ENCODE measurements at regions not wholly inside any gene's neighbourhood (a gene's known extent, or its start where the extent isn't known, plus 50 kb on each side); places are given as distances from the start of the nearest gene placed in this dataset.

DNA sequence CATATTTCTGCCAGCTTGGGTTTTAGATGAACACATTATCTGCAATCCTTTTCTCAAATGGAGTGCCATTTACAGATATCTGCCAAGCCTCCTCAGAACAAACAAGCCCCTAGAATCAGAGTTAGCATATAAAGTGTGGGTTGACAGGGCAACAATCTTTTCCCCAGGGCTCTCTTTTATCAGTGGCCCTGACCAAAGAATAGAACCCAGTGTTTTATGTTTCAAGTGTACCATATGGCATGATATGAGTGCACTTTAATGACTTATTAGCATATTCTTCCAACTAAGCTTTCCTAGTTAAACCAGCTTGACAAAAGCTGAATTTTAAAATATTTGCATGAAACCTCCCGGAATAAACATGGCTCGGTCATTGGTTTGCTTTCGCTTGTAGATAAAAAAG lies 57.3 kb downstream of the EVX1 start:
- no peak overlapping the region for H3K4me3 ChIP-seq (ENCODE audit: low read length)
- no peaks in the 10 kb centered on the region for H3K36me3 ChIP-seq (ENCODE audit: control insufficient read depth, insufficient read depth, low read length)
- no peak overlapping the region for H3K9ac ChIP-seq (ENCODE audit: low read length)
- H3K27me3 ChIP-seq (ENCODE audit: control insufficient read depth, insufficient read depth, low read length), result no peaks in the 10 kb centered on the region
- H3K4me1 ChIP-seq (ENCODE audit: control insufficient read depth, insufficient read depth, low read length), result no peaks in the 10 kb centered on the region
- H3K9me3 ChIP-seq (ENCODE audit: control insufficient read depth, low read length), result no peaks in the 10 kb centered on the region

DNA sequence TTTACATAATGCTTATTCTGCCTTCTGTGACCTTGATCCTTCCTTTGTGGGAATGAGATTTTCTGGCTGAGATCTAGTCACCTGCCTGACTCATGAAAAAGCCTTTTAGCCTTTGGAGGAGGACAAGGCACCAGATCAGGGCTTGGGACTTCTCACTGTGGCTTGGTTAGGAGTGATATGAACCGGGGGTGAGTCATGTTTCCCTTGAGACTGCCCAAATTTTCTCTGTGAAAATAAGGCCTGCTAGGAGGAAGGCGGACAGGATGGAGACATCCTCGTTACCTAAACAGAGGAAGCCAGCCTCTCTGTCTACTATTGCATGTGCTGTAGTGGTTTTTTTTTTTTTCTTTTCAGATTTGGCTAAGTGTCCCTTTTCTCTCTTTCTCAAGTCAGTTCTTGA lies 57.8 kb downstream of the EVX1 start:
- Histone ChIP-seq H3K36me3 (ENCODE audit: control insufficient read depth, insufficient read depth, low read length) (no peaks in the 10 kb centered on the region), H3K4me1 (ENCODE audit: control insufficient read depth, insufficient read depth, low read length) (no peaks in the 10 kb centered on the region), H3K27me3 (ENCODE audit: control insufficient read depth, insufficient read depth, low read length) (no peaks in the 10 kb centered on the region), H3K9me3 (ENCODE audit: control insufficient read depth, low read length) (no peaks in the 10 kb centered on the region), H3K4me3 (ENCODE audit: low read length) (no peak overlapping the region), H3K9ac (ENCODE audit: low read length) (no peak overlapping the region)

DNA sequence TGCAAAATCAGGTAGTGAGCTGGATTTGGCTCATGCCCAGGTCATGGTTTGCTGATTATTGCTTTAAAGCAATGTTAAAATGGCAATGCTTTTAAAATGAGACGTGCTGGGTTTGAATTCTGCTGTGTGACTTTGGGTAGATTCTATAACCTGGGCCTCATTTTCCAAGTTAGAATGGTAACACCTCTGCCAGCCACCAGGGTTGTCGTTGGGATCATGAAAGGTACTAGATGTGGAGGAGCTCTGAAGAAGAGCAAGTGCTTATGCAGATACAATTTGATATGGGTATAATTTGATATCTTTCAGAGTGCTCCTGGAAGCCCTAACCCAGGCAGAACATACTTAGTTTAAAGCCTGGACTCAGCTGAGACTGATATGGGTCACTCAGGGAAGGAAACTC lies 60.0 kb downstream of the EVX1 start:
- Histone ChIP-seq H3K27me3 (ENCODE audit: control insufficient read depth, insufficient read depth, low read length) (no peaks in the 10 kb centered on the region), H3K4me1 (ENCODE audit: control insufficient read depth, insufficient read depth, low read length) (no peaks in the 10 kb centered on the region), H3K9me3 (ENCODE audit: control insufficient read depth, low read length) (no peaks in the 10 kb centered on the region), H3K4me3 (ENCODE audit: low read length) (no peak overlapping the region), H3K36me3 (ENCODE audit: control insufficient read depth, insufficient read depth, low read length) (no peaks in the 10 kb centered on the region), H3K9ac (ENCODE audit: low read length) (no peak overlapping the region)

DNA sequence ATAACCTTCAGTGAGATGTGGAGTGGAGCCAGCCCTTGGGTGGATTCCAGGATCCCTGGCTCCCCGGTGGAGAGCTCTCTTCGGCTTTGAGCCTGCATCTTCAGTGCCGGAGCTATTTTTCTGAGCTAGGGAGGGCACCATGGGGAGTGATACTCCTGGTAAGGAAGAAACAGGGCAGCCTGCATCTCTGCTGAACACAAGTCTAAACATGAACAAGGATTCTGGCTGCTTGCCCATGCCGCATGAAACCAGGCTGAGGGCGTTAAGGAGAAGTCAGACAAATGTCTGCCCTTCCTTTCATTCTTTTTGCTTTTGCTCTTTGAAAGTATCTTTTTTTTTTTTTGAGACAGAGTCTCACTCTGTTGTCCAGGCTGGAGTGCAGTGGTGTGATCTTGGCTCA lies 60.4 kb downstream of the EVX1 start:
- Histone ChIP-seq H3K4me3 (ENCODE audit: low read length) (no peak overlapping the region), H3K36me3 (ENCODE audit: control insufficient read depth, insufficient read depth, low read length) (no peaks in the 10 kb centered on the region), H3K9ac (ENCODE audit: low read length) (no peak overlapping the region), H3K9me3 (ENCODE audit: control insufficient read depth, low read length) (no peaks in the 10 kb centered on the region), H3K4me1 (ENCODE audit: control insufficient read depth, insufficient read depth, low read length) (no peaks in the 10 kb centered on the region), H3K27me3 (ENCODE audit: control insufficient read depth, insufficient read depth, low read length) (no peaks in the 10 kb centered on the region)

DNA sequence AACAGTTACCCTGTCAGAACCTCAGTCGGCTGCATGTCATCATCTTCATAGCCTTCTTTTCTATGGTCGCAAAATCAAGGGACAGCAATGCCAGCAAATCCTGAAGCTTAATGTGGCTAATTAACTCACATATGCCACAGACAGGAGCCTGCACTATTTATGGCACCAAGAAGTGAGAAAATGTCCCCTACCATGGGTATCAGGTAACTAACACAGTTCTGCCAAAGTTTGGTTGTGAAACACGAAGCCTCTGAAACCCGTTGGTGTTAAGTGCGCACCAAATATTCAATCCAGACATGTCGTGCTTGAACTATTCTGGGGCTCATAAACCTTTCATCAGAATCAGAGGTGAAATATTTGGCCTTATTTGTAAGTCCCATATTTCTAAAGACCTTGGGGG lies 63.3 kb downstream of the EVX1 start:
- Histone ChIP-seq H3K36me3 (ENCODE audit: control insufficient read depth, insufficient read depth, low read length) (no peaks in the 10 kb centered on the region), H3K27me3 (ENCODE audit: control insufficient read depth, insufficient read depth, low read length) (no peaks in the 10 kb centered on the region), H3K9me3 (ENCODE audit: control insufficient read depth, low read length) (no peaks in the 10 kb centered on the region), H3K9ac (ENCODE audit: low read length) (no peak overlapping the region), H3K4me1 (ENCODE audit: control insufficient read depth, insufficient read depth, low read length) (no peaks in the 10 kb centered on the region), H3K4me3 (ENCODE audit: low read length) (no peak overlapping the region)

DNA sequence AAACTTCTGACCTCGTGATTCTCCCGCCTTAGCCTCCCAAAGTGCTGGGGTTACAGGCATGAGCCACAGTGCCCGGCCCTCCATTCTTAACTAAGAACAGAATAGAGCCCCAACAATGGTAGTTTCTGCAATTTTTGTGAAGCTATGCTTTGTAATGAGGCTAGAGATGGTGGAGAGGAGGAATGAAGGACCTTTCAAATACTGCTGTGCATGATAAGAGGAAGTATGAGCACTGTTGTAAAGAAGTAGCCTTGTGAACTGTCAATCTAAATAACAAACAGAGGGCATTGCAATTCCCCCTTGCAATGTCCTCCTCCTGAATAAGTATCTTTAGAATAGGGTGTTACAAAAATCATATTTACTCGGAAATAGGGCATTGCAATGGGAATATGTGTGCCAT lies 70.2 kb downstream of the EVX1 start:
- no peak overlapping the region for H3K4me3 ChIP-seq (ENCODE audit: low read length)
- H3K9ac ChIP-seq (ENCODE audit: low read length), result no peak overlapping the region
- H3K36me3 ChIP-seq (ENCODE audit: control insufficient read depth, insufficient read depth, low read length), result no peaks in the 10 kb centered on the region
- H3K9me3 ChIP-seq (ENCODE audit: control insufficient read depth, low read length), result no peaks in the 10 kb centered on the region
- H3K4me1 ChIP-seq (ENCODE audit: control insufficient read depth, insufficient read depth, low read length), result no peaks in the 10 kb centered on the region
- H3K27me3 ChIP-seq (ENCODE audit: control insufficient read depth, insufficient read depth, low read length), result no peaks in the 10 kb centered on the region

DNA sequence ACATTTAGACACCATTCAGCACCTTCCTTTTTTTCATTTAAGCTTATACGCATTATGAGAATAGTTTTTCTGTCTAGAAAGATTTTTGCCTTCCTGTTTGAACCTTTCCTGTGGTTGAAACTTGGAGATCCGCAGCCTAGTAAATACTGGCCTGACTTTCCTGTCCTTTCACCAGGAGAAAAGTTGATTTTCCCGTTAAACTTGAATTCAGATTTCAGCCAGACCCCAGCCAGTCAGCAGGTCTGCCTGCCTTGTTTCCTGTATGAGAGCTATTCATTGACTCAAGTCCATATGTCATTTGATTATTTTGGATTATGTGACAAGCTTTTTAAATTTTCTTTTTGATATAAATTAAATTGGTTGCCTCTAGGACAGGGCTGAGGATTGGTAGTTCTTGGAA lies 71.5 kb downstream of the EVX1 start:
- no peaks in the 10 kb centered on the region for H3K9me3 ChIP-seq (ENCODE audit: control insufficient read depth, low read length)
- no peaks in the 10 kb centered on the region for H3K27me3 ChIP-seq (ENCODE audit: control insufficient read depth, insufficient read depth, low read length)

DNA sequence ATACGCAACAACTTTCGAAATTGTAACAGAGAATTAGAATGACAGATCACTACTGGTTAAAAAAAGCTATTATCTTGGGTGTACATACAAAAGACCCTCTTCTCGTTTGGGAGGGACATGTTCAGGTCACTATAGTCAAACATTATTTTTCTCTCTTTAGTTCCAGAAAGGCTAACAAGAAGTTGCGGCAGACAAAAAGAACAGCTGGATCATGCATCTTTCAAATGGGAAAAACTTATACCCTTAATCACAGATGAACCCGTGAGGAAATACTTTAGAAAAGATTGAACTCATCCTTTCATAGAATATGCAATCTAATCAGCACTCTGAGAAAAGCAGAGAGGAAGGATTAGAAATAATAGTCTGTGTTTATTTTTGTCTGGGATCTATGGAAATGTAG lies 72.5 kb downstream of the EVX1 start:
- Histone ChIP-seq H3K4me1 (ENCODE audit: control insufficient read depth, insufficient read depth, low read length) (no peaks in the 10 kb centered on the region), H3K9ac (ENCODE audit: low read length) (no peak overlapping the region), H3K27me3 (ENCODE audit: control insufficient read depth, insufficient read depth, low read length) (no peaks in the 10 kb centered on the region), H3K4me3 (ENCODE audit: low read length) (no peak overlapping the region), H3K36me3 (ENCODE audit: control insufficient read depth, insufficient read depth, low read length) (no peaks in the 10 kb centered on the region), H3K9me3 (ENCODE audit: control insufficient read depth, low read length) (no peaks in the 10 kb centered on the region)

More for the DNA sequence above, 71.5 kb downstream of the EVX1 start:
- H3K36me3 ChIP-seq (ENCODE audit: control insufficient read depth, insufficient read depth, low read length), result no peaks in the 10 kb centered on the region
- no peak overlapping the region for H3K4me3 ChIP-seq (ENCODE audit: low read length)
- no peaks in the 10 kb centered on the region for H3K4me1 ChIP-seq (ENCODE audit: control insufficient read depth, insufficient read depth, low read length)
- H3K9ac ChIP-seq (ENCODE audit: low read length), result no peak overlapping the region

DNA sequence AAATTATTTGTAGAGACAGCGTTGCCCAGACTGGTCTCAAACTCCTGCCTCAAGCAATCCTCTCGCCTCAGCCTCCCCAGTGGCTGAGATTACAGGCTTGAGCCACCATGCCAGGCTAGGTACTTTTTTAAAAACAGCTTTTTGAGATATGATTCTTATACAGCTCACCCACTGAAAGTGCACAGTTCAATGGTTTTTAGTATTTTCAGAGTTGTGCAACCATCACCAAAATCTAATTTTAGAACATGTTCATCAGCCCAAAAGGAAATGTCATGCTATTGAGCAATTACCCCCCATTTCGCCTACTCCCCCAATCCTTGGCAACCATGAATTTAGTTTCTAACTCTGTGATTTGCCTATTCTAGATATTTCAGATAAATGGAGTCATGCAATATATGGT lies 73.7 kb downstream of the EVX1 start:
- Histone ChIP-seq H3K27me3 (ENCODE audit: control insufficient read depth, insufficient read depth, low read length) (no peaks in the 10 kb centered on the region), H3K4me1 (ENCODE audit: control insufficient read depth, insufficient read depth, low read length) (no peaks in the 10 kb centered on the region), H3K9me3 (ENCODE audit: control insufficient read depth, low read length) (no peaks in the 10 kb centered on the region), H3K36me3 (ENCODE audit: control insufficient read depth, insufficient read depth, low read length) (no peaks in the 10 kb centered on the region), H3K4me3 (ENCODE audit: low read length) (no peak overlapping the region), H3K9ac (ENCODE audit: low read length) (no peak overlapping the region)

DNA sequence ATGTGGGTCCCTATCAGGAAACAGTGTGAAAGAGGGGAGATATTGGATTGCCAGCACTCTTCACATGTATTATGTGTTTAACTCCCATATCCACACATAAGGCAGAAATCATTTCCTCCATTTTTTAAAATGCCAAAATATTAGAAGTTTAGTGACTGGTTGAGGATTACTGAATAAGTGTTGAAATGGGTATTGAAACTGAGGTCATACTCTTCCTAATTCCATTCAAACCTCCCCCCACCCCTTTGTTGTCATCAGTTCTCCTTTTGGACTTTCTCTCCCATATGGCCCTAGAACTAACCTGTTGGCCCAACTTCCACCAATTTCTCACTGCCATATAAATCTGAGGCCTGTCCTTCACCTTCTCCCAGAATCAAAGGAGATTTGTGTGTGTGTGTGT lies 81.6 kb downstream of the EVX1 start:
- Histone ChIP-seq H3K36me3 (ENCODE audit: control insufficient read depth, insufficient read depth, low read length) (no peaks in the 10 kb centered on the region), H3K9me3 (ENCODE audit: control insufficient read depth, low read length) (no peaks in the 10 kb centered on the region)

DNA sequence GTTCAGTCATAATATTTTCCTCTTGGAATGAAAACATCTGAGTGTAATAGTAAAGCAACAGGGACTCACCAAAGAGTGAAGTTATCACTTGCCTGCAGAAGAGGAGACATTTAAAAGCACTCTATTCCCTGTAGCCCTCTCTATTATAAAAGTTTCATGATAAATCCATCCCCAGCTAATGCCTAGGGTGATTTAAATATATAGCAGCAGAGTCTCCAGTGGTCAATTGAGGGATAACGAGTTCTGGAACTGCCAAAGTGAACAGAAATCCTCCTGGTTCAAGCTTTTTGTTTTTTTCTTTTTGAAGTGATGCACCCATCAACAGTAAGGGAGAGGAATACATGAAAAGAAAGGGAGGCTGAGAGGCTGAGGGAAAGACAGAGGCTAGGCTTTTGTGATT lies 87.3 kb downstream of the EVX1 start:
- no peaks in the 10 kb centered on the region for H3K27me3 ChIP-seq (ENCODE audit: control insufficient read depth, insufficient read depth, low read length)
- no peak overlapping the region for H3K4me3 ChIP-seq (ENCODE audit: low read length)
- no peak overlapping the region for H3K9ac ChIP-seq (ENCODE audit: low read length)
- no peaks in the 10 kb centered on the region for H3K9me3 ChIP-seq (ENCODE audit: control insufficient read depth, low read length)
- no peaks in the 10 kb centered on the region for H3K4me1 ChIP-seq (ENCODE audit: control insufficient read depth, insufficient read depth, low read length)
- no peaks in the 10 kb centered on the region for H3K36me3 ChIP-seq (ENCODE audit: control insufficient read depth, insufficient read depth, low read length)

More for the DNA sequence above, 81.6 kb downstream of the EVX1 start:
- Histone ChIP-seq H3K9ac (ENCODE audit: low read length) (no peak overlapping the region), H3K27me3 (ENCODE audit: control insufficient read depth, insufficient read depth, low read length) (no peaks in the 10 kb centered on the region), H3K4me3 (ENCODE audit: low read length) (no peak overlapping the region), H3K4me1 (ENCODE audit: control insufficient read depth, insufficient read depth, low read length) (no peaks in the 10 kb centered on the region)

DNA sequence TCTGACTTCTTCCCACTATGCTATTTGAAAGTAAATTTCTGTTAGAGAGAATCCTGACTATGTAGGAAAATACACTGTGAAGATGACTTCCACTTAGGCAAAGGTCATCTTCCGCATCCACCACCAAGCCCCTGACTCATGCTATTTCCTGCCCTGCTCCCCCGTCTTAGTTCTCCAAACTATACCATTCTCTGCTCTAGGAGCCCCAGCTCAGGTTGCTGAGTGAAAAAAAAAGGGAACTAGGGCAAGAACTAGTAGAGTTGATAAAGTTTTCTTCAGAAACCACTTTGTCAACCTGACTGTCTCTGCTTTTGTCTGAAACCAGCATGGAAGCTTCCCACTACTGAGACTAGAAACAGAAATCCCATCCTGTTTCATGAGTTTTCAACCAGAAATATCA lies 96.9 kb downstream of the EVX1 start:
- Histone ChIP-seq H3K9me3 (ENCODE audit: control insufficient read depth, low read length) (no peaks in the 10 kb centered on the region), H3K27me3 (ENCODE audit: control insufficient read depth, insufficient read depth, low read length) (no peaks in the 10 kb centered on the region)

DNA sequence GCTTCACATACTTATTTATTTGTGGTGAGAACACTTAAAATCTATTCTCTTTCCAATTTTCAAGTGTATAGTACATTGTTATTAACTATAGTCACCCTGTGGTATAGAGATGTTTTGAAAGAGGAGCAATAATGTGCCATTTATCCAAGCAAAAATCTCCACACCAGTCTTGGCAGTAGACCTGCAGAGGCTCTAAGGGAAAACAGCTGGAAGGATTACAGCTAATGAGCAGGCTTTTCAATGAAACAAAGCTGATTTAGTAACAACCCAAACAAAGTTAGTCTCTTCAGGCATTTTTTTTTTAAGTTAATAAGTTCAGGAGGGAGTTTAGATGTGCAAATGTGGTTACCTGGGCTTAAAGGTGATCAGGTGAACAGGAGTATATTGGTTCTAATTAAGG lies 101.9 kb downstream of the EVX1 start:
- H3K36me3 ChIP-seq (ENCODE audit: control insufficient read depth, insufficient read depth, low read length), result no peaks in the 10 kb centered on the region
- H3K9me3 ChIP-seq (ENCODE audit: control insufficient read depth, low read length), result no peaks in the 10 kb centered on the region
- H3K4me3 ChIP-seq (ENCODE audit: low read length), result no peak overlapping the region
- no peaks in the 10 kb centered on the region for H3K27me3 ChIP-seq (ENCODE audit: control insufficient read depth, insufficient read depth, low read length)
- H3K4me1 ChIP-seq (ENCODE audit: control insufficient read depth, insufficient read depth, low read length), result no peaks in the 10 kb centered on the region
- H3K9ac ChIP-seq (ENCODE audit: low read length), result no peak overlapping the region

More for the DNA sequence above, 96.9 kb downstream of the EVX1 start:
- H3K36me3 ChIP-seq (ENCODE audit: control insufficient read depth, insufficient read depth, low read length), result no peaks in the 10 kb centered on the region
- H3K9ac ChIP-seq (ENCODE audit: low read length), result no peak overlapping the region
- H3K4me1 ChIP-seq (ENCODE audit: control insufficient read depth, insufficient read depth, low read length), result no peaks in the 10 kb centered on the region
- no peak overlapping the region for H3K4me3 ChIP-seq (ENCODE audit: low read length)

Data from mucosa of stomach (tissue), 1 donor.